NCI-H345 treated with DMSO at 0.1 percent for 48 hours (cell line): ENCODE measurements at regions not wholly inside any gene's neighbourhood (a gene's known extent, or its start where the extent isn't known, plus 50 kb on each side); places are given as distances from the start of the nearest gene placed in this dataset.

Experiments used
- DNase-seq: peaks from one replicate; lab custom pipeline; 2025; ENCODE audit not compliant: unreplicated experiment; lab: John Stamatoyannopoulos, UW

- no peak for DNase-seq
These were observed 67.6 kb upstream of the AMPD3 start for GRCh38 chr11:10387206-10388083.

GRCh38 chr11:10388101-10388500 lies 67.0 kb upstream of the AMPD3 start:
- no peak for DNase-seq

- DNase-seq: no peak
These were observed 66.5 kb upstream of the AMPD3 start for GRCh38 chr11:10388574-10388973.

- no peak for DNase-seq
These were observed 64.7 kb upstream of the AMPD3 start for GRCh38 chr11:10390375-10390774.

- DNase-seq: no peak
These were observed 62.7 kb upstream of the AMPD3 start for GRCh38 chr11:10392095-10393079.

GRCh38 chr11:10394229-10395101 lies 60.6 kb upstream of the AMPD3 start:
- DNase-seq: no peak

- no peak for DNase-seq
These were observed 59.7 kb upstream of the AMPD3 start for GRCh38 chr11:10395166-10395897.

DNA sequence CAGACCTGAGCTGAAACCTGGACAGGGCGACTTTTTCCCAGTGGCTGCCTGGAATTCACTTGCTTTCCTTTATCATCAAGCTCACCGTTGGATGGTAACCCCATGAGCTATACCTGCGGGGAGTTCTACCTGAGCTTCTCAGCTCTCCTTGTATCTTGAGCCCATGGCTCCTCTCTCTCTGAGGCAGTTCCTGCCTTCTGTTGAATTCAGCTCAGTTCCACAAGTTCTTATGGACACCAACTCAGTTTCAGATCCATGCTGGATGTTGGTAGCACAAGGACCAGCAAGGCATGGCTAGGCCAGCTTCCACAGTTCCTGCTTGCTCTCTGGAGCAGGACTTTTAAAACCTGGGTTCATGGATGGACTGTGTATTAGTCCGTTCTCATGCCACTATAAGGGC lies 58.3 kb upstream of the AMPD3 start:
- no peak for DNase-seq

- no peak for DNase-seq
These were observed 57.7 kb upstream of the AMPD3 start for GRCh38 chr11:10397226-10397987.

- DNase-seq: no peak
These were observed 56.5 kb upstream of the AMPD3 start for GRCh38 chr11:10398525-10398924.

- no peak for DNase-seq
These were observed 54.2 kb upstream of the AMPD3 start for GRCh38 chr11:10400856-10401255.

DNA sequence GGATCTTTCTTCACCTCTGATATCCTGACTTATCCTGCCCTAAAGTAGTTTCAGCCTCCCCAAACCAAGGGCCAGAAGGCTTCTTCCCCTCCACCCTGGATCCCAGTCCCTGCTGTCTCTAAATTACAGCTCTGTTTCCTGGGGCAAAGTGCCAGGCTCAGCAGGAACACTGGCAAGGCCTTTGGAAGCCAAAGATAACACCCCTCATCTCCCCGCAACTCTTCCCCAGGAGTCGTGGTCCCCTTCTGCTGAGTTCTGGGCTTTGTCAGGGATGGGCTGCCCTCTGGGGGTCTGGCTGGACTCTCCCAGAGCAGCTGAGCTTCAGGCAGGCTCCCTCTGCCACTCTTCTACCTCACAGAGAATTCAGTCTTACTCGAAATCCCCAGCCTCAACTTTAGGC lies 53.8 kb upstream of the AMPD3 start:
- DNase-seq: no peak

DNA sequence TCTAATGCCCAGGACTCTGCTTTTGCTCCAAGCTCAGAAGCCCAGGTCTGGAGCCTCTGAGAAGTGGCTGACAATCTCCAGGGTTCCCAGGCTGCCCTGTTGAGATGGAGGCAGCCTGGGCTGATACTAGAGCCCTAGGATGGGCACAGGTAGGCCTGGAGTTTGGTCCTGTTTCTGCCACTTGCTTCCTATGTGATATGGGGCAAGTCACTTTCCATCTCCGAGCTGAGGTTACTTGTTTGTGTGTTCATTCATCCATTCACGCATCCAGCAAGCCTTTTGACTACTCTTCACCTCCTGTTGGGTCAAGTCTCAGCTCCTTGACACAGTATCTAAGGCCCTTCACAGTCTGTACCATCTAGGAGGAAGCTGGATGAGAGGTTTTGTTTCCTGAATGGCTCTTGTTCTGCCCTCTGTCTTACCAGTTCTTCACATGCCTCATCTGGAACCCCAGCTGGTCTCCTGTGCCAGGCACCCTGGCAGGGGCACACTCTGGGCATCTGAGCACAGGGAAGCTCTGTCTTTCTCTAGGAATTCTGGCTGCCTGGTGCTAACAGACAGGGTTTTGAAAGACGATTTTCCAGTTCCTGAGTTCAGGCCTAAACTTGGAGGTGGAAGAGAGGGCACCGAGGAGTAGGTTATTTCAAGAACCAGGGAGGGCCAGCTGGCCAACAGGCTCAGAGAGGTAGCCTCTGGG lies 53.2 kb upstream of the AMPD3 start:
- DNase-seq: no peak
